Liver (tissue), 3 donors: ENCODE measurements at regions not wholly inside any gene's neighbourhood (a gene's known extent, or its start where the extent isn't known, plus 50 kb on each side); places are given as distances from the start of the nearest gene placed in this dataset.

Experiments used
- FOXA1 ChIP-seq: IDR thresholded peaks from 2 replicates; pipeline ENCODE4 v1.6.1; 2016; ENCODE audit warnings: antibody characterized with exemption
- GABPA ChIP-seq, 2 donors: IDR thresholded peaks in 1 of 2; conservative IDR thresholded peaks in 1 of 2; 2 replicates each; pipeline ENCODE4 v1.6.1; 2016; ENCODE audit warnings: antibody characterized with exemption in 2 of 2, mild to moderate bottlenecking in 1 of 2, moderate library complexity in 1 of 2
- RXRA ChIP-seq, 2 donors: IDR thresholded peaks; 2 replicates each; pipeline ENCODE4 v1.6.1; 2017 to 2018; ENCODE audit warnings: antibody characterized with exemption in 2 of 2, mild to moderate bottlenecking in 1 of 2
- SP1 ChIP-seq: IDR thresholded peaks from 2 replicates; pipeline ENCODE4 v1.6.1; 2018; ENCODE audit warnings: antibody characterized with exemption, mild to moderate bottlenecking
- TAF1 ChIP-seq: conservative IDR thresholded peaks from 2 replicates; pipeline ENCODE4 v1.6.1; 2016; ENCODE audit warnings: antibody characterized with exemption, mild to moderate bottlenecking
- YY1 ChIP-seq: IDR thresholded peaks from 2 replicates; pipeline ENCODE4 v1.6.1; 2016; ENCODE audit warnings: antibody characterized with exemption, mild to moderate bottlenecking
- TF ChIP-seq, protein P1 (sequence below): fragments of 150-350 bp; IDR thresholded peaks from 2 replicates; pipeline ENCODE4 v1.5.1; 2017; ENCODE audit warnings: improper control_type of control experiment, low read depth, low read length; ENCODE audit not compliant: missing input control
- TF ChIP-seq, protein P2 (sequence below): IDR thresholded peaks from 2 replicates; pipeline ENCODE4 v1.6.1; 2016; ENCODE audit warnings: antibody characterized with exemption, mild to moderate bottlenecking
- TF ChIP-seq, protein P3 (sequence below): IDR thresholded peaks from 2 replicates; pipeline ENCODE4 v1.6.1; 2016; ENCODE audit warnings: antibody characterized with exemption
- TF ChIP-seq, protein P4 (sequence below): IDR thresholded peaks from 2 replicates; pipeline ENCODE4 v1.6.1; 2016; ENCODE audit warnings: antibody characterized with exemption
- donor health status: healthy.
- donor health status: healthy.

DNA sequence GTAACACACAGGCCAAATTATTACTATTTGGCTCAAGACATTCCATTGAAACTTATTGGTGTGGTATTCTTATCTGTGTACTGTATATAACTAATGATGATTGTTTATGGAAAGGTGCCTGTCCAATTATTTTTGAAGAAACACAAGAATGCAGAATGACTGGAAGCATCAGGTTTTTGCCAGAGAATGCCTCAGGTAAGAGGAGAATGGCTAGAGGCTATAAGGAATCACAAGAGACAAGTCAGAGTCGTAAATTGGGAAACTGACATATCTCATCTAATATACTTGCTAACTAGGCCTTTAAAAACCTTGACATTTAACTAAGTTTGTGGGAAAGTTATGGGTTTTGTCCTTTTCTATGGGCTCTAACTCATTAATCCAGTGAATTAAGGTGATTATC is 69.3 kb upstream of the TTC29 start:
- TF ChIP-seq, protein P1, sequence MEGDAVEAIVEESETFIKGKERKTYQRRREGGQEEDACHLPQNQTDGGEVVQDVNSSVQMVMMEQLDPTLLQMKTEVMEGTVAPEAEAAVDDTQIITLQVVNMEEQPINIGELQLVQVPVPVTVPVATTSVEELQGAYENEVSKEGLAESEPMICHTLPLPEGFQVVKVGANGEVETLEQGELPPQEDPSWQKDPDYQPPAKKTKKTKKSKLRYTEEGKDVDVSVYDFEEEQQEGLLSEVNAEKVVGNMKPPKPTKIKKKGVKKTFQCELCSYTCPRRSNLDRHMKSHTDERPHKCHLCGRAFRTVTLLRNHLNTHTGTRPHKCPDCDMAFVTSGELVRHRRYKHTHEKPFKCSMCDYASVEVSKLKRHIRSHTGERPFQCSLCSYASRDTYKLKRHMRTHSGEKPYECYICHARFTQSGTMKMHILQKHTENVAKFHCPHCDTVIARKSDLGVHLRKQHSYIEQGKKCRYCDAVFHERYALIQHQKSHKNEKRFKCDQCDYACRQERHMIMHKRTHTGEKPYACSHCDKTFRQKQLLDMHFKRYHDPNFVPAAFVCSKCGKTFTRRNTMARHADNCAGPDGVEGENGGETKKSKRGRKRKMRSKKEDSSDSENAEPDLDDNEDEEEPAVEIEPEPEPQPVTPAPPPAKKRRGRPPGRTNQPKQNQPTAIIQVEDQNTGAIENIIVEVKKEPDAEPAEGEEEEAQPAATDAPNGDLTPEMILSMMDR = no peak
- TF ChIP-seq GABPA (IDR thresholded peaks at IDR 0.05 in 1 of 2, conservative IDR thresholded peaks at IDR 0.05 in 1 of 2) = no peak
- TF ChIP-seq, protein P2, sequence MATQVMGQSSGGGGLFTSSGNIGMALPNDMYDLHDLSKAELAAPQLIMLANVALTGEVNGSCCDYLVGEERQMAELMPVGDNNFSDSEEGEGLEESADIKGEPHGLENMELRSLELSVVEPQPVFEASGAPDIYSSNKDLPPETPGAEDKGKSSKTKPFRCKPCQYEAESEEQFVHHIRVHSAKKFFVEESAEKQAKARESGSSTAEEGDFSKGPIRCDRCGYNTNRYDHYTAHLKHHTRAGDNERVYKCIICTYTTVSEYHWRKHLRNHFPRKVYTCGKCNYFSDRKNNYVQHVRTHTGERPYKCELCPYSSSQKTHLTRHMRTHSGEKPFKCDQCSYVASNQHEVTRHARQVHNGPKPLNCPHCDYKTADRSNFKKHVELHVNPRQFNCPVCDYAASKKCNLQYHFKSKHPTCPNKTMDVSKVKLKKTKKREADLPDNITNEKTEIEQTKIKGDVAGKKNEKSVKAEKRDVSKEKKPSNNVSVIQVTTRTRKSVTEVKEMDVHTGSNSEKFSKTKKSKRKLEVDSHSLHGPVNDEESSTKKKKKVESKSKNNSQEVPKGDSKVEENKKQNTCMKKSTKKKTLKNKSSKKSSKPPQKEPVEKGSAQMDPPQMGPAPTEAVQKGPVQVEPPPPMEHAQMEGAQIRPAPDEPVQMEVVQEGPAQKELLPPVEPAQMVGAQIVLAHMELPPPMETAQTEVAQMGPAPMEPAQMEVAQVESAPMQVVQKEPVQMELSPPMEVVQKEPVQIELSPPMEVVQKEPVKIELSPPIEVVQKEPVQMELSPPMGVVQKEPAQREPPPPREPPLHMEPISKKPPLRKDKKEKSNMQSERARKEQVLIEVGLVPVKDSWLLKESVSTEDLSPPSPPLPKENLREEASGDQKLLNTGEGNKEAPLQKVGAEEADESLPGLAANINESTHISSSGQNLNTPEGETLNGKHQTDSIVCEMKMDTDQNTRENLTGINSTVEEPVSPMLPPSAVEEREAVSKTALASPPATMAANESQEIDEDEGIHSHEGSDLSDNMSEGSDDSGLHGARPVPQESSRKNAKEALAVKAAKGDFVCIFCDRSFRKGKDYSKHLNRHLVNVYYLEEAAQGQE = no peak
- no peak for TF ChIP-seq SP1
- TF ChIP-seq FOXA1 = no peak
- TF ChIP-seq TAF1 = no peak
- TF ChIP-seq, protein P3, sequence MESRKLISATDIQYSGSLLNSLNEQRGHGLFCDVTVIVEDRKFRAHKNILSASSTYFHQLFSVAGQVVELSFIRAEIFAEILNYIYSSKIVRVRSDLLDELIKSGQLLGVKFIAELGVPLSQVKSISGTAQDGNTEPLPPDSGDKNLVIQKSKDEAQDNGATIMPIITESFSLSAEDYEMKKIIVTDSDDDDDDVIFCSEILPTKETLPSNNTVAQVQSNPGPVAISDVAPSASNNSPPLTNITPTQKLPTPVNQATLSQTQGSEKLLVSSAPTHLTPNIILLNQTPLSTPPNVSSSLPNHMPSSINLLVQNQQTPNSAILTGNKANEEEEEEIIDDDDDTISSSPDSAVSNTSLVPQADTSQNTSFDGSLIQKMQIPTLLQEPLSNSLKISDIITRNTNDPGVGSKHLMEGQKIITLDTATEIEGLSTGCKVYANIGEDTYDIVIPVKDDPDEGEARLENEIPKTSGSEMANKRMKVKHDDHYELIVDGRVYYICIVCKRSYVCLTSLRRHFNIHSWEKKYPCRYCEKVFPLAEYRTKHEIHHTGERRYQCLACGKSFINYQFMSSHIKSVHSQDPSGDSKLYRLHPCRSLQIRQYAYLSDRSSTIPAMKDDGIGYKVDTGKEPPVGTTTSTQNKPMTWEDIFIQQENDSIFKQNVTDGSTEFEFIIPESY = no peak
- TF ChIP-seq, protein P4, sequence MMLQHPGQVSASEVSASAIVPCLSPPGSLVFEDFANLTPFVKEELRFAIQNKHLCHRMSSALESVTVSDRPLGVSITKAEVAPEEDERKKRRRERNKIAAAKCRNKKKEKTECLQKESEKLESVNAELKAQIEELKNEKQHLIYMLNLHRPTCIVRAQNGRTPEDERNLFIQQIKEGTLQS = no peak
- TF ChIP-seq RXRA (IDR thresholded peaks at IDR 0.05) = no peak
- no peak for TF ChIP-seq YY1
